ENCODE measurements at regions not wholly inside any gene's neighbourhood (a gene's known extent, or its start where the extent isn't known, plus 50 kb on each side); places are given as distances from the start of the nearest gene placed in this dataset.
"Not testable (repeated sequence)": the region's sequence is repeated elsewhere in the genome, so short reads cannot be mapped to it uniquely, and the experiment has no call there.

GRCh38 chr1:201643835-201644104 is 104.8 kb downstream of the NAV1 start:
- no peaks in the 10 kb centered on the region for H3K4me1 ChIP-seq
- TF ChIP-seq CTCF (IDR thresholded peaks at IDR 0.05; ENCODE audit: low read depth, low read length), result no peak
- no peaks in the 10 kb centered on the region for H3K36me3 ChIP-seq
- H3K27me3 ChIP-seq, result peaks cover 2% of the 10 kb centered on the region; the same call in 1 of the 2 replicates
- H3K9me3 ChIP-seq, result no peaks in the 10 kb centered on the region
- H3K4me3 ChIP-seq (ENCODE audit: low read depth, low read length), result no peak overlapping the region
- no peak for DNase-seq

GRCh38 chr1:201644197-201644596 is 105.3 kb downstream of the NAV1 start:
- TF ChIP-seq CTCF (IDR thresholded peaks at IDR 0.05; ENCODE audit: low read depth, low read length), result no peak
- no peaks in the 10 kb centered on the region for H3K9me3 ChIP-seq
- peaks cover 7% of the 10 kb centered on the region for H3K27me3 ChIP-seq
- no peaks in the 10 kb centered on the region; the same call in 1 of the 2 replicates for H3K4me1 ChIP-seq
- H3K36me3 ChIP-seq, result no peaks in the 10 kb centered on the region
- DNase-seq, result no peak
- no peak overlapping the region for H3K4me3 ChIP-seq (ENCODE audit: low read depth, low read length)

GRCh38 chr1:201645000-201645399 is 106.1 kb downstream of the NAV1 start:
- H3K4me1 ChIP-seq; H3K36me3 ChIP-seq; DNase-seq; H3K9me3 ChIP-seq; H3K4me3 ChIP-seq (ENCODE audit: low read depth, low read length): not testable (repeated sequence)
- peaks cover 12% of the 10 kb centered on the region for H3K27me3 ChIP-seq

- no peak overlapping the region for H3K4me3 ChIP-seq (ENCODE audit: low read depth, low read length)
- H3K36me3 ChIP-seq, result no peaks in the 10 kb centered on the region
- peaks cover 12% of the 10 kb centered on the region for H3K27me3 ChIP-seq
- H3K9me3 ChIP-seq, result no peaks in the 10 kb centered on the region
- TF ChIP-seq CTCF (IDR thresholded peaks at IDR 0.05; ENCODE audit: low read depth, low read length), result no peak
- H3K4me1 ChIP-seq, result no peaks in the 10 kb centered on the region; the same call in 1 of the 2 replicates
- DNase-seq, result no peak
Measured at GRCh38 chr1:201645956-201646355, 107.0 kb downstream of the NAV1 start.

GRCh38 chr1:201646411-201647022 is 107.6 kb downstream of the NAV1 start:
- H3K36me3 ChIP-seq, result no peaks in the 10 kb centered on the region

GRCh38 chr1:201647094-201647493 is 108.2 kb downstream of the NAV1 start:
- H3K9me3 ChIP-seq, result no peaks in the 10 kb centered on the region
- TF ChIP-seq CTCF (IDR thresholded peaks at IDR 0.05; ENCODE audit: low read depth, low read length), result no peak
- no peaks in the 10 kb centered on the region for H3K36me3 ChIP-seq
- no peak for DNase-seq
- H3K27me3 ChIP-seq, result peaks cover 12% of the 10 kb centered on the region
- no peaks in the 10 kb centered on the region; the same call in 1 of the 2 replicates for H3K4me1 ChIP-seq
- H3K4me3 ChIP-seq (ENCODE audit: low read depth, low read length), result no peak overlapping the region

More at GRCh38 chr1:201646411-201647022, 107.6 kb downstream of the NAV1 start:
- Histone ChIP-seq H3K9me3 (no peaks in the 10 kb centered on the region), H3K27me3 (peaks cover 12% of the 10 kb centered on the region), H3K4me1 (no peaks in the 10 kb centered on the region; the same call in 1 of the 2 replicates), H3K4me3 (ENCODE audit: low read depth, low read length) (no peak overlapping the region)
- DNase-seq, result no peak
- TF ChIP-seq CTCF (IDR thresholded peaks at IDR 0.05; ENCODE audit: low read depth, low read length), result no peak

GRCh38 chr1:201647722-201648065 is 108.8 kb downstream of the NAV1 start:
- no peak for DNase-seq
- Histone ChIP-seq H3K36me3 (no peaks in the 10 kb centered on the region), H3K9me3 (no peaks in the 10 kb centered on the region), H3K4me1 (no peaks in the 10 kb centered on the region; the same call in 1 of the 2 replicates), H3K4me3 (ENCODE audit: low read depth, low read length) (peak overlapping the region; percentile 78), H3K27me3 (peaks cover 12% of the 10 kb centered on the region)
- TF ChIP-seq CTCF (IDR thresholded peaks at IDR 0.05; ENCODE audit: low read depth, low read length), result no peak
